Fibroblast of the aortic adventitia (primary cell): ENCODE measurements at regions not wholly inside any gene's neighbourhood (a gene's known extent, or its start where the extent isn't known, plus 50 kb on each side); places are given as distances from the start of the nearest gene placed in this dataset.

Experiments
- DNase-seq: peaks from one replicate; pipeline ENCODE4 v3.0.0-alpha.2; 2010; ENCODE audit warnings: low read depth
- H3K4me3 ChIP-seq: 2 replicates; pipeline ENCODE4 v1.5.1; 2011; ENCODE audit warnings: low read depth, mild to moderate bottlenecking, control low read depth, low read length, moderate library complexity
- TF ChIP-seq, protein P1 (sequence below): IDR thresholded peaks from 2 replicates; pipeline ENCODE4 v1.5.1; 2011; ENCODE audit warnings: mild to moderate bottlenecking, low read length, control low read depth, inconsistent platforms; ENCODE audit not compliant: insufficient read depth

DNA sequence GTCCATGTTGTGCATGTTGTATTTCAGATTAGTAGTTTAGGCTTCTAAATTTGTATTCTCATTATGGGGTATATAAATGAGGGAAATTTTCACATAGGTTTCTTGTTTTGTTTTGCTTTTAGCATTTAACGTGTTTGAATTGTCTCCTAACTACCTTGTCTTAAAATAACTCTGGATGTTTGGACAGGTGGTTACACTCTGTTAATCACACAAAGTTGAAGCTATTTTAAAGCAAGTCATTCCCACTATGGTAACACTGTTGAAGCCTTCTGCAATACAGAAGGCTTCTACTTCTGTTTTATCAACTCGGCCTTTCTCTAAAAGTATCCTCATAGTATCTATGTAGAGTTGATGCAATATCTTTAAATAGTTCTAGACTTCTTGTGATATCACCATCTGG lies 245.3 kb upstream of the HTR2A start:
- H3K4me3 ChIP-seq: no peak overlapping the region
- TF ChIP-seq, protein P1, sequence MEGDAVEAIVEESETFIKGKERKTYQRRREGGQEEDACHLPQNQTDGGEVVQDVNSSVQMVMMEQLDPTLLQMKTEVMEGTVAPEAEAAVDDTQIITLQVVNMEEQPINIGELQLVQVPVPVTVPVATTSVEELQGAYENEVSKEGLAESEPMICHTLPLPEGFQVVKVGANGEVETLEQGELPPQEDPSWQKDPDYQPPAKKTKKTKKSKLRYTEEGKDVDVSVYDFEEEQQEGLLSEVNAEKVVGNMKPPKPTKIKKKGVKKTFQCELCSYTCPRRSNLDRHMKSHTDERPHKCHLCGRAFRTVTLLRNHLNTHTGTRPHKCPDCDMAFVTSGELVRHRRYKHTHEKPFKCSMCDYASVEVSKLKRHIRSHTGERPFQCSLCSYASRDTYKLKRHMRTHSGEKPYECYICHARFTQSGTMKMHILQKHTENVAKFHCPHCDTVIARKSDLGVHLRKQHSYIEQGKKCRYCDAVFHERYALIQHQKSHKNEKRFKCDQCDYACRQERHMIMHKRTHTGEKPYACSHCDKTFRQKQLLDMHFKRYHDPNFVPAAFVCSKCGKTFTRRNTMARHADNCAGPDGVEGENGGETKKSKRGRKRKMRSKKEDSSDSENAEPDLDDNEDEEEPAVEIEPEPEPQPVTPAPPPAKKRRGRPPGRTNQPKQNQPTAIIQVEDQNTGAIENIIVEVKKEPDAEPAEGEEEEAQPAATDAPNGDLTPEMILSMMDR: no peak
- no peak for DNase-seq

DNA sequence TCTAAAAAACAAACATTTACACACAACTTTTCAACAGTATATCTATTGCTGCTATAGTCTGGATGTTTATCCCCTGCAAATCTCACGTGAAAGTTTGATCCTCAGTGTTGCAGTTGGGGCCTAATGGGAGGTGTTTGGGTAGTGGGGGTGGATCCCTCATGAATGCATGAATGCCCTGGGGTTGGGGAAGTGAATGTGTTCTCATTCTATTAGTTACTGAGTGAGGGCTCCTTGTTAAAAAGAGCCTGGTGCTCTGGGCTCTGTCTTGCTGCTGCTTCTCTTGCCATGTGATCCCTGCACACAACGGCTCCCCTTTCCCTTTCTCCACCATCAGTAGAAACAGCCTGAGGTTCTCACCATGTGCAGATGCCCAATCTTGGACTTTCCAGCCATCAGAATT lies 242.7 kb upstream of the HTR2A start:
- no peak overlapping the region for H3K4me3 ChIP-seq
- DNase-seq: no peak
- TF ChIP-seq, protein P1: no peak

DNA sequence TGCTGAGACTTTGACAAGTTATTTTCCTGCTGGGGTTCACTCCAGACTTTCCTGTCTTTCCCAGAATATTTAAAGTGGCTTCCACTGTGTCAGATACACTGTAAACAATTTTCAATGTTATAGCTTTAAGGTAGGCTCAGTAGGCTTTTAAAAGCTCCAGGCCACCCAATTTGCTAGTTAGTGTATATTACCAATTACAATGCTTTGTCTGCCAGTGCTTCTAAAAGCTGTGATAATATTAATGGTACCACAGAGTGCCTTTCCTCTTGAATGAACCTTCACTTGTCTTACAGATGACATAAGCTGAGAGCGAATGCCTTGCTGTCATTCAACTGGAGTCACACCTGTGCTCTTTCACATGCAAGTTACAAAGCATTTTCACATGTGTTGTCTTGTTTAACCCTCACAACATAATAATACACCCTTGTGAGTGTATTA lies 239.7 kb upstream of the HTR2A start:
- TF ChIP-seq, protein P1: no peak
- DNase-seq: no peak

DNA sequence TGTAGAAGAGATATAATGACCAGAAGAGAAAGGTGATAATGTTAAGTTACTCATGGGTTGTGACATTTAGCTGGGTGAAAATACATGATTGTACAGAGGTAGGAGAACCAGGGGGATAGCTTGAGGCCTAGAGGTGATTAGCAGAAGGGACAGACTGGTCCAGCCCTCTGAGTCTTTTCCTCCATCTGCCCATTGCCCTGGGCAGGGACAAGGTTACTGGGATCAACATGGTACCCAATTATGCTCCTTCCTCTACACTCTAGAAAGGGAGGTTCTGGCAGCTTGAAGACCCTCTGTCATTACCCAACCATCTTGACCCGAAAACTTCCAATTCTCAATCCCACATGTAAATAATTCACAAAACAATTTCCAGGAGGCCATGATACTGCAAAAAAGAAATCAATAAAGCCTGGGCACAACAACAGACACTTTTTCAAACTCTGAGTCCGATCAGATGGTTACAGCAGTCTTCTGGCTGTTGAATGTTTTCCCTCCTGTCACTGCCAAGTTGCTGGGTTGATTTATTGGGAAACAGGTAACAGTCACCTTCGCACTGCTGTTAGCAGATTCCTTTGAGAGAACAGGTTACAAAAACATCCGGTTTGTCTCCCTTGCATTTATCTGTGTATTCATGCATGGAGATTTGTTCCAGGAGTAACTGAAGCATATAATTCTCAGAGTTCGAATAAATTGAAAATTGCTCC lies 239.1 kb upstream of the HTR2A start:
- no peak for DNase-seq
- no peak overlapping the region for H3K4me3 ChIP-seq
- TF ChIP-seq, protein P1: no peak

More for the DNA sequence above, 239.7 kb upstream of the HTR2A start:
- no peak overlapping the region for H3K4me3 ChIP-seq

DNA sequence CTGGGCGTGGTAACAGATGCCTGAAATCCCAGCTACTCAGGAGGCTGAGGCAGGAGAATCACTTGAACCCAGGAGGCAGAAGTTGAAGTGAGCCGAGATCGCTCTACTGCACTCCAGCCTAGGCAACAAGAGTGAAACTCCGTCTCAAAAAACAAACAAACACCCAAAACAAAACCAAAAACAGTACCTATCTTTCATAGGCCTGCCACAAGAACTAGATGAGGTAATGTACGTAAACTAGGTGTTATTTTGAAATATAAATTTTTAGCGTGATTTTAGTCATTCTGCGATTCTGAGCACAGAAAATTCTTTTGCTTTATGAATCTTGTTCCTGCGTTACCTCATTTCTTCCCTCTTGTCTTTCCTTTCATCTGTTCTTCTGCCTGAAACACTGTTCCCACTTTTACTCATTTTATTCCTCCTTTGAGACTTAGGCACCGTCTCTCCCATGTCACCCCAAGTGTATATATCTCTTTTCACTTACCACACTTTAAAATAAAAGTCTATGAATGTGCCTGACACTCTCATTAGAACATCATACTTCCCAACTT lies 238.2 kb upstream of the HTR2A start:
- no peak for DNase-seq
- TF ChIP-seq, protein P1: no peak
- H3K4me3 ChIP-seq: no peak overlapping the region

DNA sequence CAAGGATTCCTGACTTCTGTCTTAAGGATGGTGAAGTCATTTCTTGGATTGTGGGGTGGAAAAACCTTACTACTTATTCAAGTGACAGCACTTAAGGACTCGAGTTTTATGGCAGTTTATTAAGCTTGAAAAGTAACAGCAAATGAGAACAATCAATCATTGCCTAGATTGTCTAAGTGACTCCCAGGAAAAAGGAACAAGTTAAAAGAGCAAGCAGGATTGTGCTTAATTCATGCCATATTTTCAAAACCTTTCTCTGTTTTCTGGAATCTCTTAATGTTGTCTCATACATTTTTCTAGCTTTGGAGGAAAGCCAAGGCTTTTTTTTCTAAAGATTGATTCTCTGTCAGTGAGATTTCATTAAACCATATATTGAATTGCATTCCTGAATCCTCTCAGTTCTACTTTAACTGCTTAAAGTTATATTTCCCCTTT lies 236.2 kb upstream of the HTR2A start:
- peak; percentile 16 for DNase-seq
- TF ChIP-seq, protein P1: no peak
- H3K4me3 ChIP-seq: no peak overlapping the region

DNA sequence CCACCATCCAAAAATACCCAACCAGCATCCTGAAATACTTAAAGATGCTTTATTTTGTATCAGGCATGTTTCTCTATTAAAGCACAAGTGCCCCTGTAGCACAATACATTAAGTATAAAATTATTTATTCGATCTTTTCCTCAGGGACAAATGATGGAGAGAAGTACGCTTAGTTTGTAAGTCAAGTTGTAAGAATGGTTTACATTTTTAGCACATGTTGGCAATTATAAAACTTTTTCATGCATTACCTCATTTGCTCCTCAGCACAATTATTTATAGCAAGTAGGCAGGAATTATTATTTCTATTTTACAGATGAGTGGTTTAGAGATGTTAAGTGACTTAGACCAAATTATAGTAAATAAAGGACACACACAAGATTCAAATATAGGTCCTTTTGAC lies 232.6 kb upstream of the HTR2A start:
- H3K4me3 ChIP-seq: no peak overlapping the region
- no peak for DNase-seq
- TF ChIP-seq, protein P1: no peak
